ENCODE measurements at regions not wholly inside any gene's neighbourhood (a gene's known extent, or its start where the extent isn't known, plus 50 kb on each side); places are given as distances from the start of the nearest gene placed in this dataset.

DNA sequence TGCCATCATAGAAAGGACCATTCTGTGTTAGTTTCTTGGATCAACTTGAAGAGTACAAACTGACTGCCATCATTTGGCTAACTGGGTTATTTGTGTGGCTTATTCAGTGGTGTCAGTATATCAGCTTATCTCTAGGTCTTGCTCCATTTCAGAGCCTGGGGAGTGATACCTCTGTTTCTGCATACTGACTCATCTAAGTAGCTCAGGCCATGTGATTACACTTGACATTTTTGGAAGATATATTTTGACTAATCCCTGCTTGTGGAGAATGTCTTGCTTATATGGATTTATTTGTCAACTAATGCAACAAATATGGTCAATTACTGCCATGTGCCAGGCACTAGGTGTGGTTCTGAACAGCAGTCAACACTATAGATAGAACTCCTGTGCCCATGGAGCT is 311.7 kb downstream of the YTHDC2 start:
- TF ChIP-seq, protein P1, sequence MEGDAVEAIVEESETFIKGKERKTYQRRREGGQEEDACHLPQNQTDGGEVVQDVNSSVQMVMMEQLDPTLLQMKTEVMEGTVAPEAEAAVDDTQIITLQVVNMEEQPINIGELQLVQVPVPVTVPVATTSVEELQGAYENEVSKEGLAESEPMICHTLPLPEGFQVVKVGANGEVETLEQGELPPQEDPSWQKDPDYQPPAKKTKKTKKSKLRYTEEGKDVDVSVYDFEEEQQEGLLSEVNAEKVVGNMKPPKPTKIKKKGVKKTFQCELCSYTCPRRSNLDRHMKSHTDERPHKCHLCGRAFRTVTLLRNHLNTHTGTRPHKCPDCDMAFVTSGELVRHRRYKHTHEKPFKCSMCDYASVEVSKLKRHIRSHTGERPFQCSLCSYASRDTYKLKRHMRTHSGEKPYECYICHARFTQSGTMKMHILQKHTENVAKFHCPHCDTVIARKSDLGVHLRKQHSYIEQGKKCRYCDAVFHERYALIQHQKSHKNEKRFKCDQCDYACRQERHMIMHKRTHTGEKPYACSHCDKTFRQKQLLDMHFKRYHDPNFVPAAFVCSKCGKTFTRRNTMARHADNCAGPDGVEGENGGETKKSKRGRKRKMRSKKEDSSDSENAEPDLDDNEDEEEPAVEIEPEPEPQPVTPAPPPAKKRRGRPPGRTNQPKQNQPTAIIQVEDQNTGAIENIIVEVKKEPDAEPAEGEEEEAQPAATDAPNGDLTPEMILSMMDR (IDR thresholded peaks at IDR 0.05; ENCODE audit: insufficient read depth, low read depth, low read length, missing control alignments), result no peak
- DNase-seq (ENCODE audit: low read depth), result peak; percentile 4
- H3K4me3 ChIP-seq (ENCODE audit: low read length), result no peak overlapping the region

- peak; percentile 8 for DNase-seq (ENCODE audit: low read depth)
- no peak overlapping the region for H3K4me3 ChIP-seq (ENCODE audit: low read length)
- TF ChIP-seq, protein P1 (IDR thresholded peaks at IDR 0.05; ENCODE audit: insufficient read depth, low read depth, low read length, missing control alignments), result no peak
These were observed 333.4 kb downstream of the YTHDC2 start for GRCh38 chr5:113846941-113847340.

DNA sequence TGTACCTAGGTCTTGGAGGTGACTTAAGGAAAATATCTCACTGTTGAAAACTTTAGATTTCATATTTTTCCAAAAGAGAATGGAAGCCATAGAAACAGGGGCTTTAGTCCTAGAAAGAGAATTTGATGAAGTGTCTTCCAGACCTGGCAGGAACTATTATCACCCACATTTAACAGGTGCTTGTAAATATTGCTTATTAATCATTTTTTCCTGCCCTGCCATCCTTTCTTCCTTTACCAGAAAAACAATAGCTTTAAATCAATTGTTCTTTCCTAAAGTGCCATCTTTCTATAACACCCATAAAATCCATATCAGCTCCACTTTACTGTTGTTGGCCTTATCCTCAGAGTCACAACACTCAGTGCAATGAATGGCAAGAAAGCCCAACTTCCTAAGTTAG is 350.9 kb downstream of the YTHDC2 start:
- TF ChIP-seq, protein P1 (IDR thresholded peaks at IDR 0.05; ENCODE audit: insufficient read depth, low read depth, low read length, missing control alignments), result no peak
- DNase-seq (ENCODE audit: low read depth), result no peak
- no peak overlapping the region for H3K4me3 ChIP-seq (ENCODE audit: low read length)

DNA sequence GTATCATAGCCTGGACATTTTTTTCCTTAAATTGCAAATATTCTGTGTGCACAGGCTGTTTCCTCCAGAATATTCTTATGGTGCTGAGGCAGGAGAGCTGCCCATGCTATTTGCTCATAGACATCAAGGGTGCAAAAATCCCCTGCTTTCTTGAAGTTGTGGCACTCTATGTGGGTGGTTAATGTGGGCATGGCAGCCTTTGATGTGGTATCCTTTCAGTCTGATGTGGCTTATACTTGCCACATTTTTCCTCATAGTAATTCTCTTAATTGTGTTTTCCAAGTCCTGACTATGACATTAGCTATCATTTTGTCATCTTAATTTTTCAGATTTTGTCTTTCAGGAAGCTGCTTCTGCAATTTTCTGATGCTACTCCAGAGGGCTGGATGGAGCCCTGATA is 353.3 kb downstream of the YTHDC2 start:
- H3K4me3 ChIP-seq (ENCODE audit: low read length), result no peak overlapping the region
- no peak for DNase-seq (ENCODE audit: low read depth)
- TF ChIP-seq, protein P1 (IDR thresholded peaks at IDR 0.05; ENCODE audit: insufficient read depth, low read depth, low read length, missing control alignments), result no peak

DNA sequence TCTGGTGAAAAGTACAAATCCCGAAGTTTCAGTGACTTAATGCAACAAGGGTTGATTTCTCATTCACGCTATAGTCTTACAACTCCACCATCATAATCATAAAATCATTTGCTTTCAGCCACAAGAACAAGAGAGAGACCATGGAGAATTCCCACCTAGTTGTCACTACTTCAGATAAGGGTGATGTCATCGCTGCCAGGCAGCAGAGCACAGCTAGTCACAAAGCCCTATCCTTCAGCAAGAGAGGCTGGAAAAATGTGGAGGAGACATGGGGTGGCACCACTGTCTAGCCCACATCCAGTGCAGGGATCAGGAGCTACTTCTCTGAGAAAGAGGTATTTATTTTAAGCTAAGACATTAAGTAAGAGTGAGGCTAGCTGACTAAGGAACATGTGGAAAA is 356.1 kb downstream of the YTHDC2 start:
- no peak for DNase-seq (ENCODE audit: low read depth)
- TF ChIP-seq, protein P1 (IDR thresholded peaks at IDR 0.05; ENCODE audit: insufficient read depth, low read depth, low read length, missing control alignments), result no peak
- H3K4me3 ChIP-seq (ENCODE audit: low read length), result no peak overlapping the region

- TF ChIP-seq, protein P1 (IDR thresholded peaks at IDR 0.05; ENCODE audit: insufficient read depth, low read depth, low read length, missing control alignments), result no peak
- no peak for DNase-seq (ENCODE audit: low read depth)
These were observed 358.5 kb downstream of the YTHDC2 start for GRCh38 chr5:113871972-113872371.

GRCh38 chr5:113875096-113875495 is 361.6 kb downstream of the YTHDC2 start:
- TF ChIP-seq, protein P1 (IDR thresholded peaks at IDR 0.05; ENCODE audit: insufficient read depth, low read depth, low read length, missing control alignments), result no peak
- no peak for DNase-seq (ENCODE audit: low read depth)
- no peak overlapping the region for H3K4me3 ChIP-seq (ENCODE audit: low read length)

More at GRCh38 chr5:113871972-113872371, 358.5 kb downstream of the YTHDC2 start:
- no peak overlapping the region for H3K4me3 ChIP-seq (ENCODE audit: low read length)
